ENCODE measurements at regions not wholly inside any gene's neighbourhood (a gene's known extent, or its start where the extent isn't known, plus 50 kb on each side); places are given as distances from the start of the nearest gene placed in this dataset.

DNA sequence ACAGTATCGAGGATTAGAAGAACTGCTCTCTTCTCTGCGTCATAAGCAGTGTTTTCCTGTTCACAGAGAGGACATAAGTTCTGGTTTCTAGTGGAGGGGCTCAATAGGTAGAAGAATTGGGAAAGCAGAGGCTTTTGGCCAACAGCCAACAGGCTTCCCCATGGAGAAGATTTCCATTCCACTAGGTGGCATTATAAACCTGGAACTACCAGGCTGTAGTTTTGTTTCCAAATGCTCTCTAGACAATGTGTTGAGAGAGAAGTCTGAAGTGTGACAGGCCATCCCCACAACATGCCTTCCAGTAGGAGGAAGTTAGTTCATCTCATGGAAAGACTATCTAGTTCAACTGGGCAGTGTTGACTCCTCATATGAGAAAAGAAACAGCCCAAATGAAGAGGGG lies 63.8 kb upstream of the ANXA10 start:
- DNase-seq (ENCODE audit: low read depth, low spot score) = no peak
- Histone ChIP-seq H3K4me3 (ENCODE audit: insufficient read length, low read depth) (no peak overlapping the region), H3K9me3 (ENCODE audit: insufficient read depth, low read length) (no peaks in the 10 kb centered on the region; the same call in 1 of the 2 replicates), H3K9ac (ENCODE audit: insufficient read length, low read depth) (no peak overlapping the region), H3K36me3 (ENCODE audit: insufficient read depth, insufficient read length, low read length) (no peaks in the 10 kb centered on the region), H3K4me1 (ENCODE audit: insufficient read depth, insufficient read length) (no peaks in the 10 kb centered on the region), H3K27me3 (ENCODE audit: insufficient read depth, insufficient read length) (no peaks in the 10 kb centered on the region)
- TF ChIP-seq SUZ12 (IDR thresholded peaks at IDR 0.05; ENCODE audit: extremely low read depth, insufficient read depth, insufficient read length) = no peak
- no peak for TF ChIP-seq ZNF274 (IDR thresholded peaks at IDR 0.05; ENCODE audit: low read depth, low read length)
- TF ChIP-seq YY1 (IDR thresholded peaks at IDR 0.05; ENCODE audit: insufficient read depth, insufficient read length) = no peak

- no peak overlapping the region for H3K9ac ChIP-seq (ENCODE audit: insufficient read length, low read depth)
- no peaks in the 10 kb centered on the region for H3K4me1 ChIP-seq (ENCODE audit: insufficient read depth, insufficient read length)
- no peak for TF ChIP-seq ZNF274 (IDR thresholded peaks at IDR 0.05; ENCODE audit: low read depth, low read length)
- no peak for TF ChIP-seq YY1 (IDR thresholded peaks at IDR 0.05; ENCODE audit: insufficient read depth, insufficient read length)
- TF ChIP-seq SUZ12 (IDR thresholded peaks at IDR 0.05; ENCODE audit: extremely low read depth, insufficient read depth, insufficient read length) = no peak
- no peaks in the 10 kb centered on the region; the same call in 1 of the 2 replicates for H3K9me3 ChIP-seq (ENCODE audit: insufficient read depth, low read length)
- H3K4me3 ChIP-seq (ENCODE audit: insufficient read length, low read depth) = no peak overlapping the region
- no peaks in the 10 kb centered on the region for H3K27me3 ChIP-seq (ENCODE audit: insufficient read depth, insufficient read length)
- no peak for DNase-seq (ENCODE audit: low read depth, low spot score)
- no peaks in the 10 kb centered on the region for H3K36me3 ChIP-seq (ENCODE audit: insufficient read depth, insufficient read length, low read length)
Measured at GRCh38 chr4:168028970-168029597, 63.3 kb upstream of the ANXA10 start.

- TF ChIP-seq YY1 (IDR thresholded peaks at IDR 0.05; ENCODE audit: insufficient read depth, insufficient read length) (no peak), SUZ12 (IDR thresholded peaks at IDR 0.05; ENCODE audit: extremely low read depth, insufficient read depth, insufficient read length) (no peak), ZNF274 (IDR thresholded peaks at IDR 0.05; ENCODE audit: low read depth, low read length) (no peak)
- no peak for DNase-seq (ENCODE audit: low read depth, low spot score)
Measured at GRCh38 chr4:168037676-168038075, 54.7 kb upstream of the ANXA10 start.

GRCh38 chr4:168039593-168039992 lies 52.7 kb upstream of the ANXA10 start:
- no peak for DNase-seq (ENCODE audit: low read depth, low spot score)
- TF ChIP-seq YY1 (IDR thresholded peaks at IDR 0.05; ENCODE audit: insufficient read depth, insufficient read length) (no peak), ZNF274 (IDR thresholded peaks at IDR 0.05; ENCODE audit: low read depth, low read length) (no peak), SUZ12 (IDR thresholded peaks at IDR 0.05; ENCODE audit: extremely low read depth, insufficient read depth, insufficient read length) (no peak)
- Histone ChIP-seq H3K27me3 (ENCODE audit: insufficient read depth, insufficient read length) (no peaks in the 10 kb centered on the region), H3K9ac (ENCODE audit: insufficient read length, low read depth) (no peak overlapping the region), H3K36me3 (ENCODE audit: insufficient read depth, insufficient read length, low read length) (no peaks in the 10 kb centered on the region), H3K9me3 (ENCODE audit: insufficient read depth, low read length) (no peaks in the 10 kb centered on the region), H3K4me3 (ENCODE audit: insufficient read length, low read depth) (no peak overlapping the region), H3K4me1 (ENCODE audit: insufficient read depth, insufficient read length) (no peaks in the 10 kb centered on the region)

More at GRCh38 chr4:168037676-168038075, 54.7 kb upstream of the ANXA10 start:
- Histone ChIP-seq H3K9ac (ENCODE audit: insufficient read length, low read depth) (no peak overlapping the region), H3K4me3 (ENCODE audit: insufficient read length, low read depth) (no peak overlapping the region), H3K36me3 (ENCODE audit: insufficient read depth, insufficient read length, low read length) (no peaks in the 10 kb centered on the region), H3K27me3 (ENCODE audit: insufficient read depth, insufficient read length) (no peaks in the 10 kb centered on the region), H3K9me3 (ENCODE audit: insufficient read depth, low read length) (no peaks in the 10 kb centered on the region), H3K4me1 (ENCODE audit: insufficient read depth, insufficient read length) (no peaks in the 10 kb centered on the region)
